HL-60 (cell line): ENCODE measurements at regions not wholly inside any gene's neighbourhood (a gene's known extent, or its start where the extent isn't known, plus 50 kb on each side); places are given as distances from the start of the nearest gene placed in this dataset.

Source experiments
- DNase-seq, 2 experiments: peaks; one replicate each; pipeline ENCODE4 v3.0.0-alpha.2; 2010 to 2020; ENCODE audit warnings: low read depth in 1 of 2, low spot score in 1 of 2
- H3K27ac ChIP-seq: fragments of 250-450 bp; sonication (Bioruptor Pico); replicated peaks from 2 replicates; pipeline ENCODE4 v1.5.1; 2020; ENCODE audit warnings: mild to moderate bottlenecking, moderate library complexity
- H3K27me3 ChIP-seq: fragments of 250-450 bp; sonication (Bioruptor Pico); 2 replicates; pipeline ENCODE4 v1.5.1; 2021; ENCODE audit warnings: mild to moderate bottlenecking, moderate library complexity; ENCODE audit not compliant: insufficient read depth, poor library complexity, severe bottlenecking
- H3K4me3 ChIP-seq: replicated peaks from 2 replicates; pipeline ENCODE4 v1.5.1; 2011; ENCODE audit warnings: mild to moderate bottlenecking, control low read depth, low read length; ENCODE audit not compliant: insufficient read depth
- CTCF ChIP-seq: IDR thresholded peaks from one replicate; pipeline ENCODE4 v1.5.1; 2011; ENCODE audit warnings: low read length, control low read depth, inconsistent platforms; ENCODE audit not compliant: insufficient read depth
- GABPA ChIP-seq: IDR thresholded peaks from 2 replicates; pipeline ENCODE4 v1.6.1; 2012; ENCODE audit warnings: low read depth
- POLR2AphosphoS5 ChIP-seq: IDR thresholded peaks from 2 replicates; pipeline ENCODE4 v1.6.1; 2012; ENCODE audit warnings: low read depth
- REST ChIP-seq: IDR thresholded peaks from 2 replicates; pipeline ENCODE4 v1.6.1; 2012; ENCODE audit warnings: low read depth; ENCODE audit not compliant: insufficient replicate concordance
- SPI1 ChIP-seq: IDR thresholded peaks from 2 replicates; pipeline ENCODE4 v1.6.1; 2012; ENCODE audit warnings: low read depth, mild to moderate bottlenecking, borderline replicate concordance

GRCh38 chr14:79967453-79967852, 243.9 kb downstream of the DIO2 start:
- Histone ChIP-seq H3K27ac (no peak overlapping the region), H3K4me3 (no peak overlapping the region), H3K27me3 (no peaks in the 10 kb centered on the region)
- DNase-seq, result no peak
- TF ChIP-seq SPI1 (no peak), GABPA (no peak), CTCF (no peak), REST (no peak), POLR2AphosphoS5 (no peak)

- H3K4me3 ChIP-seq, result no peak overlapping the region
- no peaks in the 10 kb centered on the region for H3K27me3 ChIP-seq
- TF ChIP-seq GABPA (no peak), SPI1 (no peak), REST (no peak), POLR2AphosphoS5 (no peak), CTCF (no peak)
- no peak overlapping the region for H3K27ac ChIP-seq
- DNase-seq, result no peak
Measured at GRCh38 chr14:79967001-79967400, 244.3 kb downstream of the DIO2 start.

DNA sequence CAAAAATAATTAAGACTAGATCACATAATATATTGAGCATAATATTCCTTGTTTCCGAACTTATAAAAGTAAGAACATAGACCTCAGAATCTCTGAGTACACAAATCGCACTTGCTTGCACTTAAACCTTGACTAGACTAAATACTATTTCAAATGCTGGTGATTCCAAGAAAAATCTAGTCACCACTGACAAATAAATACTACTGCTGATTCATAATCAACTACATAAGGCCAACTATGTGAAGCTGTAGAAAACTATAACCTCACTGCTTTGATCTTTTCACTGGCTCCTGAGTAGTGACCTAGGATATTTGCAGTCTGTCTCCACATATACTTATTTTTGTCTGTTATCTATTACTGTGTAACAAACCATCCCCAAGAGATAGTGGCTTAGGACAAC, 245.4 kb downstream of the DIO2 start:
- Histone ChIP-seq H3K27me3 (no peaks in the 10 kb centered on the region), H3K4me3 (no peak overlapping the region), H3K27ac (no peak overlapping the region)
- TF ChIP-seq POLR2AphosphoS5 (no peak), REST (no peak), CTCF (no peak), SPI1 (no peak), GABPA (no peak)
- DNase-seq, result no peak
